ENCODE measurements at regions not wholly inside any gene's neighbourhood (a gene's known extent, or its start where the extent isn't known, plus 50 kb on each side); places are given as distances from the start of the nearest gene placed in this dataset.

DNA sequence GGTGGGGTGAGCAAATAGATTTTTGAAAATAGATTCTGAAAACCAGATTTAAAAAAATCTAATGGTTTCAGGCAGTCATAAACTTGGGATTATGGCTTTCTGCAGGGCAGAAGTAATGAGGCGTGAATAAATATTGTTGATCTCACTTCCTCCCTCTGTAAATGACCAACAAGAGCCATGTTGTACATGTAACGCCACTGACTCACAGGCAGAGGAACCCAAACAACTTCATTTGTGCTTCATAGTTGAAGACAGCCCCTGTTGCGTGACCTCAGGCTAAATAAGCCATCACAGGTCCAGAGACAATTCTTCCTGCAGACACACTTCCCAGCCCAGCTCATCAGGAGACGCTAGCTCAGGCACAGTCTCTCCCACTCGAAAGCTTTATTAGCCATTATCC lies 59.1 kb upstream of the F13A1 start:
- TF ChIP-seq, protein P1, sequence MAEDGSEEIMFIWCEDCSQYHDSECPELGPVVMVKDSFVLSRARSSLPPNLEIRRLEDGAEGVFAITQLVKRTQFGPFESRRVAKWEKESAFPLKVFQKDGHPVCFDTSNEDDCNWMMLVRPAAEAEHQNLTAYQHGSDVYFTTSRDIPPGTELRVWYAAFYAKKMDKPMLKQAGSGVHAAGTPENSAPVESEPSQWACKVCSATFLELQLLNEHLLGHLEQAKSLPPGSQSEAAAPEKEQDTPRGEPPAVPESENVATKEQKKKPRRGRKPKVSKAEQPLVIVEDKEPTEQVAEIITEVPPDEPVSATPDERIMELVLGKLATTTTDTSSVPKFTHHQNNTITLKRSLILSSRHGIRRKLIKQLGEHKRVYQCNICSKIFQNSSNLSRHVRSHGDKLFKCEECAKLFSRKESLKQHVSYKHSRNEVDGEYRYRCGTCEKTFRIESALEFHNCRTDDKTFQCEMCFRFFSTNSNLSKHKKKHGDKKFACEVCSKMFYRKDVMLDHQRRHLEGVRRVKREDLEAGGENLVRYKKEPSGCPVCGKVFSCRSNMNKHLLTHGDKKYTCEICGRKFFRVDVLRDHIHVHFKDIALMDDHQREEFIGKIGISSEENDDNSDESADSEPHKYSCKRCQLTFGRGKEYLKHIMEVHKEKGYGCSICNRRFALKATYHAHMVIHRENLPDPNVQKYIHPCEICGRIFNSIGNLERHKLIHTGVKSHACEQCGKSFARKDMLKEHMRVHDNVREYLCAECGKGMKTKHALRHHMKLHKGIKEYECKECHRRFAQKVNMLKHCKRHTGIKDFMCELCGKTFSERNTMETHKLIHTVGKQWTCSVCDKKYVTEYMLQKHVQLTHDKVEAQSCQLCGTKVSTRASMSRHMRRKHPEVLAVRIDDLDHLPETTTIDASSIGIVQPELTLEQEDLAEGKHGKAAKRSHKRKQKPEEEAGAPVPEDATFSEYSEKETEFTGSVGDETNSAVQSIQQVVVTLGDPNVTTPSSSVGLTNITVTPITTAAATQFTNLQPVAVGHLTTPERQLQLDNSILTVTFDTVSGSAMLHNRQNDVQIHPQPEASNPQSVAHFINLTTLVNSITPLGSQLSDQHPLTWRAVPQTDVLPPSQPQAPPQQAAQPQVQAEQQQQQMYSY (CRISPR knock-in tag; IDR thresholded peaks at IDR 0.05) = no peak
- TF ChIP-seq, protein P2, sequence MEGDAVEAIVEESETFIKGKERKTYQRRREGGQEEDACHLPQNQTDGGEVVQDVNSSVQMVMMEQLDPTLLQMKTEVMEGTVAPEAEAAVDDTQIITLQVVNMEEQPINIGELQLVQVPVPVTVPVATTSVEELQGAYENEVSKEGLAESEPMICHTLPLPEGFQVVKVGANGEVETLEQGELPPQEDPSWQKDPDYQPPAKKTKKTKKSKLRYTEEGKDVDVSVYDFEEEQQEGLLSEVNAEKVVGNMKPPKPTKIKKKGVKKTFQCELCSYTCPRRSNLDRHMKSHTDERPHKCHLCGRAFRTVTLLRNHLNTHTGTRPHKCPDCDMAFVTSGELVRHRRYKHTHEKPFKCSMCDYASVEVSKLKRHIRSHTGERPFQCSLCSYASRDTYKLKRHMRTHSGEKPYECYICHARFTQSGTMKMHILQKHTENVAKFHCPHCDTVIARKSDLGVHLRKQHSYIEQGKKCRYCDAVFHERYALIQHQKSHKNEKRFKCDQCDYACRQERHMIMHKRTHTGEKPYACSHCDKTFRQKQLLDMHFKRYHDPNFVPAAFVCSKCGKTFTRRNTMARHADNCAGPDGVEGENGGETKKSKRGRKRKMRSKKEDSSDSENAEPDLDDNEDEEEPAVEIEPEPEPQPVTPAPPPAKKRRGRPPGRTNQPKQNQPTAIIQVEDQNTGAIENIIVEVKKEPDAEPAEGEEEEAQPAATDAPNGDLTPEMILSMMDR (IDR thresholded peaks at IDR 0.05) = no peak
- no peak for TF ChIP-seq SMAD3 (CRISPR knock-in tag; IDR thresholded peaks at IDR 0.05; ENCODE audit: borderline replicate concordance)
- TF ChIP-seq, protein P3, sequence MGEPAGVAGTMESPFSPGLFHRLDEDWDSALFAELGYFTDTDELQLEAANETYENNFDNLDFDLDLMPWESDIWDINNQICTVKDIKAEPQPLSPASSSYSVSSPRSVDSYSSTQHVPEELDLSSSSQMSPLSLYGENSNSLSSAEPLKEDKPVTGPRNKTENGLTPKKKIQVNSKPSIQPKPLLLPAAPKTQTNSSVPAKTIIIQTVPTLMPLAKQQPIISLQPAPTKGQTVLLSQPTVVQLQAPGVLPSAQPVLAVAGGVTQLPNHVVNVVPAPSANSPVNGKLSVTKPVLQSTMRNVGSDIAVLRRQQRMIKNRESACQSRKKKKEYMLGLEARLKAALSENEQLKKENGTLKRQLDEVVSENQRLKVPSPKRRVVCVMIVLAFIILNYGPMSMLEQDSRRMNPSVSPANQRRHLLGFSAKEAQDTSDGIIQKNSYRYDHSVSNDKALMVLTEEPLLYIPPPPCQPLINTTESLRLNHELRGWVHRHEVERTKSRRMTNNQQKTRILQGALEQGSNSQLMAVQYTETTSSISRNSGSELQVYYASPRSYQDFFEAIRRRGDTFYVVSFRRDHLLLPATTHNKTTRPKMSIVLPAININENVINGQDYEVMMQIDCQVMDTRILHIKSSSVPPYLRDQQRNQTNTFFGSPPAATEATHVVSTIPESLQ (CRISPR knock-in tag; IDR thresholded peaks at IDR 0.05) = no peak
- no peak for TF ChIP-seq CBFB (CRISPR knock-in tag; IDR thresholded peaks at IDR 0.05; ENCODE audit: low read depth)
- TF ChIP-seq, protein P4, sequence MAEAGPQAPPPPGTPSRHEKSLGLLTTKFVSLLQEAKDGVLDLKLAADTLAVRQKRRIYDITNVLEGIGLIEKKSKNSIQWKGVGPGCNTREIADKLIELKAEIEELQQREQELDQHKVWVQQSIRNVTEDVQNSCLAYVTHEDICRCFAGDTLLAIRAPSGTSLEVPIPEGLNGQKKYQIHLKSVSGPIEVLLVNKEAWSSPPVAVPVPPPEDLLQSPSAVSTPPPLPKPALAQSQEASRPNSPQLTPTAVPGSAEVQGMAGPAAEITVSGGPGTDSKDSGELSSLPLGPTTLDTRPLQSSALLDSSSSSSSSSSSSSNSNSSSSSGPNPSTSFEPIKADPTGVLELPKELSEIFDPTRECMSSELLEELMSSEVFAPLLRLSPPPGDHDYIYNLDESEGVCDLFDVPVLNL (CRISPR knock-in tag; IDR thresholded peaks at IDR 0.05; ENCODE audit: borderline replicate concordance, low read depth) = no peak
- TF ChIP-seq, protein P5, sequence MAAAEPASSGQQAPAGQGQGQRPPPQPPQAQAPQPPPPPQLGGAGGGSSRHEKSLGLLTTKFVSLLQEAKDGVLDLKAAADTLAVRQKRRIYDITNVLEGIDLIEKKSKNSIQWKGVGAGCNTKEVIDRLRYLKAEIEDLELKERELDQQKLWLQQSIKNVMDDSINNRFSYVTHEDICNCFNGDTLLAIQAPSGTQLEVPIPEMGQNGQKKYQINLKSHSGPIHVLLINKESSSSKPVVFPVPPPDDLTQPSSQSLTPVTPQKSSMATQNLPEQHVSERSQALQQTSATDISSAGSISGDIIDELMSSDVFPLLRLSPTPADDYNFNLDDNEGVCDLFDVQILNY (CRISPR knock-in tag; IDR thresholded peaks at IDR 0.05) = no peak
- TF ChIP-seq MXD4 (CRISPR knock-in tag; IDR thresholded peaks at IDR 0.05; ENCODE audit: borderline replicate concordance) = no peak
- TF ChIP-seq FOXP1 (CRISPR knock-in tag; IDR thresholded peaks at IDR 0.05; ENCODE audit: borderline replicate concordance) = no peak
- TF ChIP-seq, protein P6, sequence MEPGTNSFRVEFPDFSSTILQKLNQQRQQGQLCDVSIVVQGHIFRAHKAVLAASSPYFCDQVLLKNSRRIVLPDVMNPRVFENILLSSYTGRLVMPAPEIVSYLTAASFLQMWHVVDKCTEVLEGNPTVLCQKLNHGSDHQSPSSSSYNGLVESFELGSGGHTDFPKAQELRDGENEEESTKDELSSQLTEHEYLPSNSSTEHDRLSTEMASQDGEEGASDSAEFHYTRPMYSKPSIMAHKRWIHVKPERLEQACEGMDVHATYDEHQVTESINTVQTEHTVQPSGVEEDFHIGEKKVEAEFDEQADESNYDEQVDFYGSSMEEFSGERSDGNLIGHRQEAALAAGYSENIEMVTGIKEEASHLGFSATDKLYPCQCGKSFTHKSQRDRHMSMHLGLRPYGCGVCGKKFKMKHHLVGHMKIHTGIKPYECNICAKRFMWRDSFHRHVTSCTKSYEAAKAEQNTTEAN (CRISPR knock-in tag; IDR thresholded peaks at IDR 0.05) = no peak
- TF ChIP-seq NFYB (CRISPR knock-in tag; conservative IDR thresholded peaks at IDR 0.05; ENCODE audit: low read depth) = no peak
- TF ChIP-seq, protein P7, sequence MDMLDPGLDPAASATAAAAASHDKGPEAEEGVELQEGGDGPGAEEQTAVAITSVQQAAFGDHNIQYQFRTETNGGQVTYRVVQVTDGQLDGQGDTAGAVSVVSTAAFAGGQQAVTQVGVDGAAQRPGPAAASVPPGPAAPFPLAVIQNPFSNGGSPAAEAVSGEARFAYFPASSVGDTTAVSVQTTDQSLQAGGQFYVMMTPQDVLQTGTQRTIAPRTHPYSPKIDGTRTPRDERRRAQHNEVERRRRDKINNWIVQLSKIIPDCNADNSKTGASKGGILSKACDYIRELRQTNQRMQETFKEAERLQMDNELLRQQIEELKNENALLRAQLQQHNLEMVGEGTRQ (CRISPR knock-in tag; IDR thresholded peaks at IDR 0.05) = no peak
